ENCODE measurements at regions not wholly inside any gene's neighbourhood (a gene's known extent, or its start where the extent isn't known, plus 50 kb on each side); places are given as distances from the start of the nearest gene placed in this dataset.

DNA sequence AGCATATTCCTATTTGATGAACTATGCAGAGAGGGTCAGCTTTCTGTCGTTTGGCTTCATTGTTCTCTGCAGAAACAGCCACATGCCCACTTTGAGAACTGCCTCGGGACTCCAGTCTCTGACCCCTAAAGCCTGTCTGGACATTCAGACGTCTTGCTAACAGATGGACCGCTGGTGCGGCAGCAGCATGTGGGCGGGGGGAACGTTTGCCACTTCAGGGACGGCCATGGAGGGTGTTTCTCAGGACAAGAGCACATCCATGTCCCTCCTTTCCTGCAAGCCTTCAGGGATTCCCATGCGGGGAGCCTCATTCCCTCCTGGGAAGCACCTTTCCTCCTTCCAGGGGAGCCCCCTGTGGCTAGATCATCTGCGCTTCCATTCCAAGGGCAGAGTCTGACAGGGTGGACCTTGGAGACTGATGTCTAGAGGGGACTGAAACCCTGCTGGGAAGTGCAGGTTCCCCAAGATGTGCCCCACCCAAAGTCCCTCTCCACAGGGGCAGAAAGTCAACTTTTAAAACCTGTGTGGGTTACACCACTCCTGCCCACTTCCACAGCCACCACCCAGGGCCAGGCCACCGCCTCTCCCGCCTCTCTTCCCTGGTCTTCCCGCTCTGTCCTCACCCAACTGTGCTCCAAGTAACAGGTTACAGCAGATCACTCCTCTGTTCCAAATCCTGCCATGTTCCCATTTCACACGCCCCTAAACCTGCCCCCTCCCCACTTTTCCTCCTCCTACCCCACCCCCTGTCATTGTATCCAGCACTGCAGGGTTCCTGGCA, 94.8 kb upstream of the PMEPA1 start:
- in situ Hi-C loops (cut with HindIII; ENCODE audit: low sequenced_read_pairs), result no loop called here
- TF ChIP-seq CTCF (IDR thresholded peaks at IDR 0.05; ENCODE audit: low read depth, low read length, missing control alignments), result no peak
- DNase-seq (ENCODE audit: low read depth), result no peak
- no peak overlapping the region for H3K4me3 ChIP-seq (ENCODE audit: low read depth, low read length)

GRCh38 chr20:57803508-57804005, 93.7 kb upstream of the PMEPA1 start:
- DNase-seq (ENCODE audit: low read depth), result no peak

GRCh38 chr20:57802765-57803507, 93.1 kb upstream of the PMEPA1 start:
- no peak for DNase-seq (ENCODE audit: low read depth)
- in situ Hi-C loops (cut with HindIII; ENCODE audit: low sequenced_read_pairs), result no loop called here

More at GRCh38 chr20:57803508-57804005, 93.7 kb upstream of the PMEPA1 start:
- in situ Hi-C loops (cut with HindIII; ENCODE audit: low sequenced_read_pairs), result no loop called here
- no peak for TF ChIP-seq CTCF (IDR thresholded peaks at IDR 0.05; ENCODE audit: low read depth, low read length, missing control alignments)
- no peak overlapping the region for H3K4me3 ChIP-seq (ENCODE audit: low read depth, low read length)

DNA sequence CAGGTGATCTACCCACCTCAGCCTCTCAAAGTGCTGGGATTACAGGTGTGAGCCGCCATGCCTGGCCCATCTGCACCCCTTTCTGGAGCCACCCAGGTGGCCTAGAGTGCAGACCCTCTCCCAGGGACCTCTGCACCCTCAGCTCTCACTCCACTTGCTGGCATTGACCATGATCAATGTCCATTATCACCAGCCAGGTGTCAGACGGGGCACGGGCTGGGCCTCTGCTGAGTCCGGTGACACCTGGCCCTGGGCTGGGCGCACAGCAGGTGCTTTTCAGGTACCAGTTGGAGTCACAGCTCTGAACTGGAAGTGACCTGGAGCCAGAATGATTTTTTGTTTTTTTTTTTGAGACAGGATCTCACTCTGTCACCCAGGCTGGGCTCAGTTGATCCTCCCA, 91.8 kb upstream of the PMEPA1 start:
- in situ Hi-C loops (cut with HindIII; ENCODE audit: low sequenced_read_pairs), result no loop called here
- no peak for DNase-seq (ENCODE audit: low read depth)
- no peak for TF ChIP-seq CTCF (IDR thresholded peaks at IDR 0.05; ENCODE audit: low read depth, low read length, missing control alignments)
- no peak overlapping the region for H3K4me3 ChIP-seq (ENCODE audit: low read depth, low read length)

More at GRCh38 chr20:57802765-57803507, 93.1 kb upstream of the PMEPA1 start:
- no peak overlapping the region for H3K4me3 ChIP-seq (ENCODE audit: low read depth, low read length)
- no peak for TF ChIP-seq CTCF (IDR thresholded peaks at IDR 0.05; ENCODE audit: low read depth, low read length, missing control alignments)

DNA sequence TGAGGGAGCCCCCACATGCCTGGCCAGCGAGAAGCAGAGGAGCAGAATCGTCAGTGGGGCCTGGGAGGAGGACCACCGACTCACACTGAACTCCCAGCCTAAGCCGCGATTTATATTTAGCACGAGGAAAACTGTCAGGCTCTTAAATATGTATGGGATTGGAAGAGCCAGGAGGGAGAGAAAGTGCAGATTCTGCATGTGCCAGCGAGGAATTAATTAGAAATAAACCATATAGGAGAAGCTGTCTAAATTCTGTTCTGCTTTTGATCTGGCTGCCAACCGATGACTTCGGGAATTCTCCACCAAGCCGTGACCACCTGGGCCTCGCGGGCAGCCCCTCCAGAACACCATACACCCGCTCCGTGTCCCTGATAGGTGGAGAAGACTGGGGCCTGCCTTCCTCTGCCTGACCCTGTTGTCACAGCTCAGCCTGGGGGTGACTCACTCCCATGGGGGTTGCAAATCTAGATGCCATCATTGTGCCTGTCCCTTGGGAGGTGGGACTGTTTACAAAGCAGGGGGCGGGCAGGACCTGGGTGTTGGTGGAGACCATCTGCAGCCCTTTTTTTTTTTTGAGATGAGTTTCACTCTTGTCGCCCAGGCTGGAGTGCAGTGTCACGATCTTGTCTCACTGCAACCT, 91.1 kb upstream of the PMEPA1 start:
- no peak overlapping the region for H3K4me3 ChIP-seq (ENCODE audit: low read depth, low read length)
- no peak for TF ChIP-seq CTCF (IDR thresholded peaks at IDR 0.05; ENCODE audit: low read depth, low read length, missing control alignments)

DNA sequence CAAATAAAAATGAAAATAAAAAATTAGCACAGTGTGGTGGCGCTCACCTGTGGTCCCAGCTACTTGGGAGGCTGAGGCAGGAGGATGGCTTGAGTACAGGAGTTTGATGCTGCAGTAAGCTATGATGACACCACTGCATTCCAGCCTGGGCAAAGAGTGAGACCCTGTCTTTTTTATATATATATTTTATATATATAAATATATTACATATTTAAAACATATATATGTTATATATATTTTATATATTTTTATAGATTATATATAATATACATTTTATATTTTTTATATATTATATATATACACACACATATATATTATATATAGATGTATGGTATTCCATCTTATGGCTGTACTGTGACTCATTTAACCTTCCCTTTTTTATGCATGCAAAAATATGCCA, 87.6 kb upstream of the PMEPA1 start:
- H3K4me3 ChIP-seq (ENCODE audit: low read depth, low read length), result no peak overlapping the region
- in situ Hi-C loops (cut with HindIII; ENCODE audit: low sequenced_read_pairs), result no loop called here
- no peak for DNase-seq (ENCODE audit: low read depth)
- no peak for TF ChIP-seq CTCF (IDR thresholded peaks at IDR 0.05; ENCODE audit: low read depth, low read length, missing control alignments)

More for the DNA sequence above, 91.1 kb upstream of the PMEPA1 start:
- no peak for DNase-seq (ENCODE audit: low read depth)
- in situ Hi-C loops (cut with HindIII; ENCODE audit: low sequenced_read_pairs), result no loop called here

All from astrocyte of the cerebellum (primary cell).